Loucy (cell line): ENCODE measurements at regions not wholly inside any gene's neighbourhood (a gene's known extent, or its start where the extent isn't known, plus 50 kb on each side); places are given as distances from the start of the nearest gene placed in this dataset.

Experiments
- H2AFZ ChIP-seq: fragments of 200-600 bp; sonication (generic); 2 replicates; pipeline ENCODE4 v1.6.0; 2016; ENCODE audit warnings: antibody characterized with exemption, mild to moderate bottlenecking, low read length, moderate library complexity
- H3F3A ChIP-seq: fragments of 200-600 bp; 2 replicates; pipeline ENCODE4 v1.6.0; 2016; ENCODE audit warnings: antibody characterized with exemption, low read depth, mild to moderate bottlenecking
- H3K27me3 ChIP-seq: fragments of 200-600 bp; sonication (generic); 2 replicates; pipeline ENCODE4 v1.6.1; 2014; ENCODE audit warnings: low read length, mild to moderate bottlenecking; ENCODE audit not compliant: insufficient read depth, poor library complexity, severe bottlenecking
- H3K36me3 ChIP-seq: fragments of 200-600 bp; sonication (generic); 2 replicates; pipeline ENCODE4 v1.6.1; 2016; ENCODE audit warnings: low read length; ENCODE audit not compliant: insufficient read depth
- H3K4me1 ChIP-seq: fragments of 200-600 bp; sonication (generic); 2 replicates; pipeline ENCODE4 v1.5.1; 2014; ENCODE audit warnings: low read length, mild to moderate bottlenecking; ENCODE audit not compliant: insufficient read depth, poor library complexity, severe bottlenecking
- H3K4me2 ChIP-seq: fragments of 200-600 bp; sonication (generic); 2 replicates; pipeline ENCODE4 v1.6.0; 2014; ENCODE audit warnings: antibody characterized with exemption, low read length, low read depth, mild to moderate bottlenecking; ENCODE audit not compliant: poor library complexity, severe bottlenecking
- H3K4me3 ChIP-seq: fragments of 200-600 bp; sonication (generic); 2 replicates; pipeline ENCODE4 v1.5.1; 2014; ENCODE audit warnings: low read length, mild to moderate bottlenecking, mixed read lengths; ENCODE audit not compliant: poor library complexity, severe bottlenecking
- H3K79me2 ChIP-seq: fragments of 200-600 bp; sonication (generic); 2 replicates; pipeline ENCODE4 v1.6.1; 2014; ENCODE audit warnings: low read length; ENCODE audit not compliant: insufficient read depth
- H3K9ac ChIP-seq: fragments of 200-600 bp; sonication (generic); 2 replicates; pipeline ENCODE4 v1.6.0; 2014; ENCODE audit warnings: mild to moderate bottlenecking, low read depth, low read length, moderate library complexity; ENCODE audit not compliant: poor library complexity, severe bottlenecking
- H3K9me2 ChIP-seq: fragments of 200-600 bp; sonication (generic); replicated peaks from 2 replicates; pipeline ENCODE4 v1.6.1; 2016; ENCODE audit warnings: low read depth, low read length, mixed read lengths
- H3K9me3 ChIP-seq: fragments of 200-600 bp; sonication (generic); 2 replicates; pipeline ENCODE4 v1.6.1; 2014; ENCODE audit warnings: mild to moderate bottlenecking, antibody characterized with exemption, low read length, low read depth; ENCODE audit not compliant: insufficient read depth
- H4K20me1 ChIP-seq: fragments of 200-600 bp; sonication (generic); 2 replicates; pipeline ENCODE4 v1.6.0; 2014; ENCODE audit warnings: antibody characterized with exemption, low read length, mild to moderate bottlenecking; ENCODE audit not compliant: insufficient read depth, poor library complexity, severe bottlenecking
- CTCF ChIP-seq: fragments of 200-600 bp; sonication (generic); conservative IDR thresholded peaks from 2 replicates; pipeline ENCODE4 v1.5.1; 2014; ENCODE audit warnings: mild to moderate bottlenecking, antibody characterized with exemption, low read length
- EZH2phosphoT487 ChIP-seq: fragments of 200-600 bp; IDR thresholded peaks from 2 replicates; pipeline ENCODE4 v1.6.1; 2018; ENCODE audit warnings: antibody characterized with exemption, mild to moderate bottlenecking, moderate library complexity, borderline replicate concordance

GRCh38 chr13:74442751-74443150 lies 308.5 kb upstream of the KLF12 start:
- no peak overlapping the region for H3K9ac ChIP-seq
- H3K36me3 ChIP-seq = no peaks in the 10 kb centered on the region
- no peaks in the 10 kb centered on the region for H3K9me2 ChIP-seq
- no peaks in the 10 kb centered on the region for H3F3A ChIP-seq
- no peak overlapping the region for H2AFZ ChIP-seq
- H3K9me3 ChIP-seq = no peaks in the 10 kb centered on the region; the same call in 1 of the 2 replicates
- no peak overlapping the region for H3K4me3 ChIP-seq
- no peaks in the 10 kb centered on the region for H3K79me2 ChIP-seq
- TF ChIP-seq EZH2phosphoT487 = no peak
- TF ChIP-seq CTCF = no peak
- no peaks in the 10 kb centered on the region for H3K4me1 ChIP-seq
- H3K4me2 ChIP-seq = no peak overlapping the region
- no peaks in the 10 kb centered on the region for H3K27me3 ChIP-seq
- H4K20me1 ChIP-seq = no peaks in the 10 kb centered on the region

- H4K20me1 ChIP-seq = no peaks in the 10 kb centered on the region
- H3K36me3 ChIP-seq = no peaks in the 10 kb centered on the region
- H3K4me3 ChIP-seq = no peak overlapping the region
- H3K4me1 ChIP-seq = no peaks in the 10 kb centered on the region
- H3K9ac ChIP-seq = no peak overlapping the region
- H3K4me2 ChIP-seq = no peak overlapping the region
- H3K27me3 ChIP-seq = no peaks in the 10 kb centered on the region
- TF ChIP-seq EZH2phosphoT487 (no peak), CTCF (no peak)
- no peaks in the 10 kb centered on the region for H3K79me2 ChIP-seq
- no peaks in the 10 kb centered on the region; the same call in 1 of the 2 replicates for H3K9me3 ChIP-seq
- H2AFZ ChIP-seq = no peak overlapping the region
- no peaks in the 10 kb centered on the region for H3F3A ChIP-seq
- H3K9me2 ChIP-seq = no peaks in the 10 kb centered on the region
These were observed 304.7 kb upstream of the KLF12 start for GRCh38 chr13:74438901-74439300.

- Histone ChIP-seq H2AFZ (no peak overlapping the region), H3F3A (no peaks in the 10 kb centered on the region)
- TF ChIP-seq CTCF = no peak
- no peak for TF ChIP-seq EZH2phosphoT487
These were observed 300.6 kb upstream of the KLF12 start for GRCh38 chr13:74434782-74435181.

More at GRCh38 chr13:74434782-74435181, 300.6 kb upstream of the KLF12 start:
- no peaks in the 10 kb centered on the region for H3K36me3 ChIP-seq
- no peaks in the 10 kb centered on the region for H3K79me2 ChIP-seq
- H3K4me3 ChIP-seq = no peak overlapping the region
- no peak overlapping the region for H3K4me2 ChIP-seq
- H4K20me1 ChIP-seq = no peaks in the 10 kb centered on the region
- H3K9me2 ChIP-seq = no peaks in the 10 kb centered on the region
- no peaks in the 10 kb centered on the region for H3K27me3 ChIP-seq
- no peak overlapping the region for H3K9ac ChIP-seq
- H3K9me3 ChIP-seq = no peaks in the 10 kb centered on the region
- no peaks in the 10 kb centered on the region for H3K4me1 ChIP-seq
